ENCODE measurements at regions not wholly inside any gene's neighbourhood (a gene's known extent, or its start where the extent isn't known, plus 50 kb on each side); places are given as distances from the start of the nearest gene placed in this dataset.

- intact Hi-C loops (cut with DNase I) = no loop called here
- Histone ChIP-seq H3K36me3 (no peaks in the 10 kb centered on the region), H3K9me3 (no peaks in the 10 kb centered on the region), H3K27me3 (peaks cover 0 to 4% (median 0%) of the 10 kb centered on the region in 3 donors), H3K27ac (no peak overlapping the region), H3K4me3 (no peak overlapping the region), H3K4me1 (no peaks in the 10 kb centered on the region)
- 27 to 46% methylated on average over 3 of the region's 3 CpGs for WGBS, 2 donors
- no peak for TF ChIP-seq POLR2AphosphoS5 (IDR thresholded peaks at IDR 0.05)
- no peak for TF ChIP-seq CTCF (IDR thresholded peaks at IDR 0.05)
- no peak for TF ChIP-seq POLR2A (IDR thresholded peaks at IDR 0.05)
- no peak for TF ChIP-seq EP300 (IDR thresholded peaks at IDR 0.05)
- DNase-seq = no peak
These were observed 156.7 kb upstream of the BET1 start for GRCh38 chr7:94160719-94161435.

- no peak for DNase-seq
- H3K4me3 ChIP-seq = no peak overlapping the region
- intact Hi-C loops (cut with DNase I) = no loop called here
- no peaks in the 10 kb centered on the region for H3K9me3 ChIP-seq
- no peaks in the 10 kb centered on the region for H3K4me1 ChIP-seq
- H3K27me3 ChIP-seq = peaks cover 0 to 2% (median 0%) of the 10 kb centered on the region in 3 donors
- no peak overlapping the region for H3K27ac ChIP-seq
- TF ChIP-seq POLR2A (IDR thresholded peaks at IDR 0.05) (no peak), POLR2AphosphoS5 (IDR thresholded peaks at IDR 0.05) (no peak), CTCF (IDR thresholded peaks at IDR 0.05) (no peak), EP300 (IDR thresholded peaks at IDR 0.05) (no peak)
- WGBS, 2 donors = 65 to 71% methylated on average over 6 of the region's 6 CpGs
- H3K36me3 ChIP-seq = no peaks in the 10 kb centered on the region
These were observed 157.3 kb upstream of the BET1 start for GRCh38 chr7:94161476-94161875.

GRCh38 chr7:94169682-94170081 lies 165.5 kb upstream of the BET1 start:
- Histone ChIP-seq H3K4me3 (no peak overlapping the region), H3K36me3 (no peaks in the 10 kb centered on the region), H3K27me3 (no peaks in the 10 kb centered on the region), H3K27ac (no peak overlapping the region), H3K9me3 (no peaks in the 10 kb centered on the region), H3K4me1 (no peaks in the 10 kb centered on the region)
- TF ChIP-seq POLR2A (IDR thresholded peaks at IDR 0.05) (no peak), CTCF (IDR thresholded peaks at IDR 0.05) (no peak), EP300 (IDR thresholded peaks at IDR 0.05) (no peak), POLR2AphosphoS5 (IDR thresholded peaks at IDR 0.05) (no peak)
- intact Hi-C loops (cut with DNase I) = no loop called here
- DNase-seq = no peak
- 92 to 93% methylated on average over 4 of the region's 4 CpGs for WGBS, 2 donors

- Histone ChIP-seq H3K9me3 (no peaks in the 10 kb centered on the region), H3K4me3 (no peak overlapping the region), H3K27ac (no peak overlapping the region), H3K36me3 (no peaks in the 10 kb centered on the region), H3K4me1 (no peaks in the 10 kb centered on the region), H3K27me3 (no peaks in the 10 kb centered on the region)
- TF ChIP-seq POLR2A (IDR thresholded peaks at IDR 0.05) = no peak
- TF ChIP-seq EP300 (IDR thresholded peaks at IDR 0.05) = no peak
- TF ChIP-seq CTCF (IDR thresholded peaks at IDR 0.05) = no peak
- TF ChIP-seq POLR2AphosphoS5 (IDR thresholded peaks at IDR 0.05) = no peak
- no peak for DNase-seq
- intact Hi-C loops (cut with DNase I) = no loop called here
These were observed 166.7 kb upstream of the BET1 start for GRCh38 chr7:94170836-94171235.

GRCh38 chr7:94173436-94173835 lies 169.3 kb upstream of the BET1 start:
- DNase-seq = no peak
- WGBS, 2 donors = 82 to 90% methylated on average over 2 of the region's 2 CpGs
- Histone ChIP-seq H3K4me1 (no peaks in the 10 kb centered on the region), H3K36me3 (no peaks in the 10 kb centered on the region), H3K27ac (no peak overlapping the region), H3K27me3 (no peaks in the 10 kb centered on the region), H3K9me3 (no peaks in the 10 kb centered on the region), H3K4me3 (no peak overlapping the region)
- no peak for TF ChIP-seq CTCF (IDR thresholded peaks at IDR 0.05)
- no peak for TF ChIP-seq EP300 (IDR thresholded peaks at IDR 0.05)
- no peak for TF ChIP-seq POLR2AphosphoS5 (IDR thresholded peaks at IDR 0.05)
- TF ChIP-seq POLR2A (IDR thresholded peaks at IDR 0.05) = no peak
- intact Hi-C loops (cut with DNase I) = no loop called here

All from sigmoid colon (tissue), 6 donors.